ENCODE measurements at regions not wholly inside any gene's neighbourhood (a gene's known extent, or its start where the extent isn't known, plus 50 kb on each side); places are given as distances from the start of the nearest gene placed in this dataset.
"Not testable (repeated sequence)": the region's sequence is repeated elsewhere in the genome, so short reads cannot be mapped to it uniquely, and the experiment has no call there.

DNA sequence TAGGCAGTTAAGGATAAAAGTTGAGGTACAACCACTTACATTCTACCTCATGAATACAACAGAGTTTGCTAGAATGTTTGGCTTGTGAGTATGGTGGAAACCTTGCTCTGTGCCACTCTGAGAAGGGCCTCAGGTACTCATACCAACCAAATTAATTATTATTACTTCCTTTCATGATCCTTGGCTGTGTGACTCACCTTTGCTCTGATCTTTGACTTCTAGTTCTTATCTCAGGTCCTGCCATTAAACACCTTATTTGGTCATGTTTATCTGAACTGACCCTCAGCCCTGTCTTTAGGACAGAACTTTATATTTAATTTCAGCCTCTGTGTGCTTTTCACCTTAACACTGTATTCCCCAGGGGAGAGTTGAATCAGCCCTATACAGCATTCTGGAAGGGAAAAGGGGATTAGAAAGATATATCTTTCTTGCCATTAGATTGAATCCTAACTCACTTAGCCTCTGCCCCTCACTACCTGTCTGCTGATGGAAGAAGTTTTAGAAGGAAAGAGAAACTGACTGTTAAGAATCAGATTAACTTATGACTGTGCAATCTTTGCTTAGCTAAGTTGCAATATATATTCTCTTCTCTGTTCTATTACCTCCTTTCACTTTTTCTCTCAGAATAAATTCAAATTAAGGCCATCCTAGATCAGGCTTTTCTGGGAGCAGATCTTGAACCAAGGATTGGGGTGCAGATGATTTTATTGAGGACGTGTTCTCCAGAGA is 260.4 kb upstream of the DPYD start:
- no peak for DNase-seq

DNA sequence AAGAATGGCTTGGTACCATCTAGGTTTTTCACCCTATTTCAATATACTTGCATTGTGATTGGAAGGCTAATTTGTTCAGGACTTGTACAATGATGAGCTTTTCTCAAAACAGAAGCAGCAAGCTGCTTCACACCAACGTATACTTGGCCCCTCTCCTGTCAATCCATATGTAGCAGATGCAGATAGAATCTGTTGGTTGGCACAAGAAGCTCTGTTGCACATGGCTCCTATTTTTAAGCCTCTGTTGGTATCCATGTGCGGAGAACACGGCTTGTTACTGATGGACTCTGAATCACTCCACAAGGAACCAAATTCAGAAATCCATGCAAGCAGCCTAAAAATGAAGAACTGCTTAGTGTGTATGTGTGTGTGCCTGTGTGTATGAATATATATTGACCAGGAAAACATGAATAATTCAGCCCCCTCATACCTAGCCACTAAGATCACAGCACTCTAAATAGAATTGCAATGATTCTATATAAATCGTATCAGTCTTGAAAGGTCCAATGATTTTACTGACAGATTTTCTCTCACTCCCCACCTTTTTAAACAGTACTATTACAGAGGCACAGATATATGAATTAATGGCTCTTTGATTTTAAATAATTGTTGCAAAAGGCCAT is 258.4 kb upstream of the DPYD start:
- DNase-seq = no peak

DNA sequence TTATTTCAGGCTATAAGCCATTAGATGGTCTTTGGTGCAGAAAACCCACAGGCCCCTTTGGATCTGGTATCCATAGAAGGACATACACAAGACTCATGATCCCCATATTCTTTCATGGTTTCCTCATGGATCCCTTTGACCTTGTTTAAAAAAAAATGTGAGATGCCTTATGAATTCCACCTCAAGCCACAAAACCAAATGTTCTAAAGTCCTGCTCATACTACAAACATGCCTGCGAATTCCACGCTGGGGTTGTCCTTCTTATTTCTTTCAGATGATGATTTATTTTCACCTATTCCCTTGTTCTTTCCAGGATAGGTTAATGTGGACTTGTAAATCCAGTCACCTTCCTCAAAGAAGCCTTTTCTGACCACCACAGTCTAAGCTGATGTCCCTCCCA is 256.9 kb upstream of the DPYD start:
- no peak for DNase-seq

GRCh38 chr1:98176936-98177335 is 256.1 kb upstream of the DPYD start:
- DNase-seq = no peak

- no peak for DNase-seq
These were observed 255.6 kb upstream of the DPYD start for GRCh38 chr1:98176414-98176813.

DNA sequence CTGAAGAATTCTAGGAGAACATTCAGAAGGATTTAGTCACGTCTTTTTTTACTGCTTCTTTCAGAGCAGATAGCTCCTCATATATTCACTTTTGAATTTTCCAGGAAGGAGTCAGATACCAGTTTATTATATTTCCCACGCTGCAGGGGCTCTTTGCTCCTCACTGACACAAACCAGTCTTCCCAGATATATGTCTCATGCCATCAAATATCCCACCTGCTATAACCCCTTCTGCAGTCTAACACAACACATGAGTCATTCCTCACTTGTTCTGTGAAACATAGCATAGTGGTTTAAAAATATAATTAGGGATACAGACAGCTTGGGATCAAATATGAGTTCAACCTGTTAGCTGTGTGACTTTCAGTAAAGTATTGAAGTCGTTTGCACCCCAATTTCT is 251.7 kb upstream of the DPYD start:
- no peak for DNase-seq

- no peak for DNase-seq
These were observed 251.2 kb upstream of the DPYD start for GRCh38 chr1:98172022-98172421.

DNA sequence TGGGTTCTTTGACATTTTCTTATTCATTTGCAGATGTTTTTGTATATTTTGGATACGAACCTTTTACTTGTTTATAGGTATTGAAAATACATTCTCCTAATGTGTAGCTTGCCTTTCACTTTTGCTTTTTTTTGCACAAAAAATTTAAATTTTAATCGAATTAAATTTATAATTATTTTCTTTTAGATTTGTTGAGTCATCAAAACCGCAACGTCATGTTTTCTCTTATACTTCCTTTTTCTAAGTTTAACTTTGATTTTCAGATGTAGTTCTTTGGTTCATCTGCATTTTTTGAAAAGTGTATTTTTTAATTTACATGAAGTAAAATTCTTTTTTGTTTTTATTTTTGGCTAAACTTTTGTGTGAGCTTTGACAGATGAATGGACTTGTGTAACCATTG is 243.7 kb upstream of the DPYD start:
- DNase-seq = no peak

- DNase-seq = no peak
These were observed 236.9 kb upstream of the DPYD start for GRCh38 chr1:98157524-98158313.

- DNase-seq = no peak
These were observed 226.4 kb upstream of the DPYD start for GRCh38 chr1:98147280-98147679.

DNA sequence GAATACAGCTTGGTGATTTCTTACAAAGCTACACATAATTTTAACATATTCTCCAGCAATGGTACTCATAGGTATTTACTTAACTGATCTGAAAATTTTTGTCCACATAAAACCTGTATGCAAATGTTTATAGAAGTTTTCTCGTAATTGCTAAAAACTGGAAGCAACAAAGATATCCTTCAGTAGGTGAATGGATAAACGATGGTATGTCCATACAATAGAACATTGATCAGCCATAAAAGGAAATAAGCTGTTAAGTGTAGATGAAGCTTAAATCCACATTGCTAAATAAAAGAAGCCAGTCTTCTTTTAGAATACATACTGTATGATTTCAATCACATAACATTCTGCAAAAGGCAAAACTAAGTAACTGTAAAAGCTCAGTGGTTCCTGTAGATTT is 224.8 kb upstream of the DPYD start:
- DNase-seq = no peak

- no peak for DNase-seq
These were observed 222.6 kb upstream of the DPYD start for GRCh38 chr1:98143403-98143802.

DNA sequence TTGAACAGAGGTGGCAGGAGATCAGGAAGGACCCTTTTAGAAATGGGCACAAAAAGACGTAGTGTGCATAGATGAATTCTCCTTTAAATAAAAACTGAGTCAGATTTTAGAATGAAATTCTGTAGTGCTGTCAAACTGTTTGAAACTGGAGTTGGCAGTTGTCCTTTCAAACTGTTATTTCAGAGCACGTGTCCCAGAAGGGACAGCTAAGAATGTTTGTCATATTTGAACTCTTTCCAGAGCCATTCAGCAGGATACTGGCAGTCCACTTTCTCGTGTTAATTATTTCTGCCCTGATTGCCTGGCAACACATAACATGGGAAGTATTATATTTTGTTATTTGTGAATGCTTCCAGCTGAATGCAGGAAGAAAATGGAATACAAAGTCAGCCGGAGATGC is 212.3 kb upstream of the DPYD start:
- DNase-seq = no peak

DNA sequence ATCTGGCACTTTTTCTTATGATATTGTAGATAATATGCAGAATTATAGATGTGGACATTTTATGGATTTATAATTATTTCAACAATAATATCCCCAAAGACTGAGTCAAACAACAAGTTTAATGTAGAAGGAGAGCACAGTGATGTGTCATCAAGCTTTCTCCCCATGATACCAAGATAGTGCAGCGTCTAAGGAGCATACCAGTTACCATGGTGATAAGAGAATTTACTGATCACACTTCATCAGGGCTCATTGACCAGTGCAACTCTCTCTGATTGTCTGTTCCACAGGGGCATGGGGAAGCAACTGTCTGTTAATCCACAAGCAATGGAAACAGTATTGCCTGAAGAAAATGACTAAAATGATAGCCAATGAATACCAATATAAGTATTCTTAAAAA is 209.6 kb upstream of the DPYD start:
- DNase-seq = no peak

DNA sequence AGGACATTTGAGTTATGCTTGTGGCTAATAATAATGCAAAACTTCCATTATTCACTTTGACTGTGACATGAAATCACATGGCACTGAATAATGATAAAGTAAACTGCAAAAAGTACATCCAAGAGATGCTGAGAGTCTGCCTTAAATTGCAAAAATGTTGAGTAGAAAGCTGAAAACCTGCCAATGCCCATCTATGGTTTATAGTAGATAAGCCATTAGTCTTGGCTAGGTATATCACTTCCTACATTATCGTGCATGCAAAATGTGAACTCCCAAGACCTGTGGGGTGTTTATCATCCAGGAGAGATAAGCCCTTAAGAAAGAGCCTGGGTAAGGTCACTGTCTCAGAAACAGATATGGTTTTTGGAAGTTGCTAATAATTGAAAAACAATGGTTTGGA is 208.7 kb upstream of the DPYD start:
- DNase-seq = no peak

DNA sequence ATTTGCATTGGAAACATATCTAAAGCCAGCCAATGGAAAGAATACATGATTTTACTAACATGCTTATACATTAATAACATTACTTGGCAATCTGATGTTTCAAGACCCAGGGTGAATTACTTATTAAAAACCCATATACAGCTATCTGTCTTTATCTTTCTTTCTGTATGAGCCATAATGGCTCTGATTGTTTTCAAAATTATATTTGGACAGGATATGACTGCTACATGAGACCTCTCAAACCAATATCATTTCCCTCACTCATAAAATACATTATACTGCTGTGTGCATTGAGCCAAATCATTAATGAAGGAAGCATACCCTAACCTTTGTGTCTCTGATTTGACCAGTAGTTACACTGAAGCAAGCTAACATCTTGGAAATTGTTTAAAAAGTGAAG is 205.9 kb upstream of the DPYD start:
- DNase-seq = no peak

- DNase-seq = no peak
These were observed 200.8 kb upstream of the DPYD start for GRCh38 chr1:98121646-98122045.

- no peak for DNase-seq
These were observed 199.0 kb upstream of the DPYD start for GRCh38 chr1:98119796-98120195.

GRCh38 chr1:98113811-98114210 is 193.0 kb upstream of the DPYD start:
- no peak for DNase-seq

GRCh38 chr1:98112626-98113025 is 191.8 kb upstream of the DPYD start:
- no peak for DNase-seq

GRCh38 chr1:98110674-98111073 is 189.8 kb upstream of the DPYD start:
- no peak for DNase-seq

- not testable (repeated sequence) for DNase-seq
These were observed 187.5 kb upstream of the DPYD start for GRCh38 chr1:98108378-98108777.

DNA sequence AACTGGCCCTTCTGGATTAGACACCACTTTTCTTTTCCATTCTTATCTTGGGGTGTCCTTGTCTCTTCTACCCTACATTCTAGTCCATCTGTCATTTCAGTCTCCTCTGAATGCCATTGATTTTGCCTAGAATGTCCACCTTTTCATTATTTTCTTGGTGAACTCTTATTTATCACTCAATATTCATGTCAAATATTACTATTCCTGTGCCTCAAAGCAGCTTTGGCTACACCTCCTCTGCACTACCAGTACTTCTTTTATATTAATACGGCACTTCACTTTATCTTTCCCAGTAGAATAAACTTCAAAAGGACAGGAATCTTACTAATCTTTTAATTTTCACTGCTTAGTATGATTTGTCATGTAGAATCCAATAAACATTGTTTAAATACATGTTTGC is 186.4 kb upstream of the DPYD start:
- DNase-seq = no peak

DNA sequence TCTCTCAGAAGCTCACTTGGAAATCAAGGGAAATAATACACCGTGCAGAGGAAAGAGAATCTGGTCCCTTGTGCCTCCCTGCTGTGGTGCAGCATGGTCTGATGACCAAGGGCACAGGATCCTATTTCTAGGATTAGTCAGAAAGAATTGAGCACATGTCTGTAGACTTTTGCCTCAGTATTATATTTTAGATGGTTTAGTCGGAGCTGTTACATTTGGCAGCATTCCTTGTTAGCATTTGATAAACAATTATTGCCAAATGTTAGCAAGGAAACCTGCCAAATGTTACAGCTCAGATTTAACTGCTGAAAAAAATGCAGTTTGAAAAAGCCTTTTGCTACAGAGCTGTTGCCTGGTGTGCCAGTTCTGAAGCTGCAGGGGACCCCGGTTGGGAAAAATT is 183.5 kb upstream of the DPYD start:
- no peak for DNase-seq

Measured in stimulated activated CD4-positive, alpha-beta T cell treated with anti-CD3 and anti-CD28 coated beads, Interleukin-4, amount 100 ng/mL, for 1 hour (primary cell).